T-helper 17 cell (primary cell): ENCODE measurements at regions not wholly inside any gene's neighbourhood (a gene's known extent, or its start where the extent isn't known, plus 50 kb on each side); places are given as distances from the start of the nearest gene placed in this dataset.

ENCODE experiments used
- ATAC-seq: fragments of 150-1000 bp; cut with Tn5 transposase; 2 replicates; pipeline ENCODE4 v1.10.0; 2021; ENCODE audit warnings: mild to moderate bottlenecking, moderate library complexity
- DNase-seq, 3 donors: peaks; one replicate each; pipeline versions ENCODE4 v3.0.0 to v3.0.0-alpha.2; 2020 to 2021
- H3K9me3 ChIP-seq: one replicate; pipeline ENCODE4 v1.7.0; 2013; ENCODE audit warnings: low read length, mild to moderate bottlenecking; ENCODE audit not compliant: control insufficient read depth, poor library complexity, severe bottlenecking
- H3K27ac Mint-ChIP-seq: one replicate; pipeline ENCODE4 v1.8.0; 2022; ENCODE audit warnings: mild to moderate bottlenecking, moderate library complexity, mixed read lengths
- H3K27me3 Mint-ChIP-seq: one replicate; pipeline ENCODE4 v1.8.0; 2022; ENCODE audit warnings: mixed read lengths
- H3K36me3 Mint-ChIP-seq: one replicate; pipeline ENCODE4 v1.8.0; 2022; ENCODE audit warnings: low read depth, mixed read lengths
- H3K4me1 Mint-ChIP-seq: one replicate; pipeline ENCODE4 v1.8.0; 2022; ENCODE audit warnings: mild to moderate bottlenecking, mixed read lengths
- H3K4me3 Mint-ChIP-seq: one replicate; pipeline ENCODE4 v1.8.0; 2022; ENCODE audit warnings: mild to moderate bottlenecking, moderate library complexity, mixed read lengths

DNA sequence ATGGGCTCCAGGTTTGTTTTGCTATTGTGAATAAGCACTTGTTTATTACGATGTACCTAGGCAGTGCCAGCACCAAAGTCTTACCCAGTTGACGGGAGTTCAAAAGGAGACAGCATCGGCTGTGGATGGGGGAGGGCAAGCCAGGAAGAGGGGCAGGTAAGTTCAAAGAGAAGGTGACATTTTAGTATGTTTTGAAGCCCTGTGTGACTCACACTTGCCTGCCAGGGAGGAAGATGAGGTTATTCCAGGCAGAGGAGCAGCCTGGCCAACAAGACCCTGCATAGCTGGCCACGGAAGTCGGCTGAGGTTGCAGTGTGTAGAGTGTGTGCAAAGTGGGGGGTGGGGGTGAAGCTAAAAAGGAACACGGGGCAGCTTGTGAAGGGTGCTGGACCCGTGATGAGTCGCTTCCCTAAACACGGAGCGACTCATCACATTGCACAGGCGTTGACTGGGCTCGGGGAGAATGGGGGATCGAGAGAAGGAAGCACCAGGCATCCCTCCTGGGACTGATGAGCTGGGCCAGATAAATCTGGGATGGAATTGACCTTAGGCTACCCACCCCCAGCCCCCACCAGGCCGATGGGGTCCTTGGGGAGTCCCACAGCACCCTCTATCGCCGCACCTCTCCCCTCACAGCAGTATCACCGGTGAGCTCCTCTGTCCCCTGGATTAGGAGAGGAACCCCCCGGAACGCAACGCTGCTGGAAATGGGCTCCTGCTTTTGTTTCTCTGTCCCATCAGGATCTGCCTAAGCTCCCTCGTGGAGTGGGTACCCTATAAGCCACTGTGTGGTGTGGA is 97.9 kb upstream of the IKZF1 start:
- ATAC-seq (peak; percentile 71), DNase-seq (peak in 2 of 3 donors; percentile 20 to 55)
- Mint-ChIP-seq H3K4me3 (peak overlapping the region; percentile 89), H3K4me1 (peaks cover 65% of the 10 kb centered on the region), H3K27me3 (peaks cover 6% of the 10 kb centered on the region), H3K36me3 (no peaks in the 10 kb centered on the region), H3K27ac (peak overlapping the region; percentile 96)
- H3K9me3 ChIP-seq = no peaks in the 10 kb centered on the region

DNA sequence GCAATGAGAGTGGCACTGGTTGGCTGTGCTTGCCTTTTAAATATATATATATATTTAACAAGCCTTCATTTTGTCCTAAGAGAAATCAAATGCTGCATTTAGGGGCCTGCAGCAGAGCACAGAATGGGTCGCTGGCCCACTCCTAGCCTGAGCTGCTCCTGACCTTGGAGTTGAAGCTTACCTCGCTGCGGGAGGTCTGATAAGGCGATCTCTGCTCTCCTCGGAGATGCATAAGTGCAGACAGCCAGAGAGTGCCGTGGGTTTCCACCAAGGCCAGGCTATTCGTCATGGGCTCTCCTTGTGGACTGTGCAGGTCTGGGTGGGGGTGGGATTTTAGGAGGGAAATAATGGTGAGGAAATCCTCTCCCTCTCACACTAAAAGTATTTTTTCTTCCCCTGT is 99.5 kb upstream of the IKZF1 start:
- Mint-ChIP-seq H3K4me3 (no peak overlapping the region), H3K27ac (peak overlapping the region; percentile 96), H3K36me3 (peaks cover 2% of the 10 kb centered on the region), H3K27me3 (peaks cover 14% of the 10 kb centered on the region), H3K4me1 (peaks cover 52% of the 10 kb centered on the region)
- DNase-seq (no peak), ATAC-seq (peak; percentile 7)
- H3K9me3 ChIP-seq = no peaks in the 10 kb centered on the region

DNA sequence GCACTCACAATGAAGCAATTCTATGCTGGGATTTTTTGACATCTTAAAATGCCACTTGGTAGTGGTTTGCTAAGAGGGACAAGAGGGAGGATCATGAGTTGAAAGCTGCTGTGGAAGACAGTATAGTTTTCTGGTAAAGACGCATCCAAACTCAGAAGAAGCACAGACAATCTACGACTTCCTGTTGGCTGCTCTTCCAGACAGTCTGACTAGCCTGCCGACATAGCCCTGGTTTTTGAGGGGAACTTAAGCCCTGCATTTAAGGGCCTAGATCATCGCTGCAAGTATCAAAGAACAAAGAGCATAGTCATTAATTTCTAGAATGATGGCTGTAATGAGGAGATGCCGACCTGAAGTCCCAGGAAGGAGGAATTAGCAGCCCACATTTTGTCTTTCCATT is 99.9 kb upstream of the IKZF1 start:
- H3K27me3 Mint-ChIP-seq = peaks cover 14% of the 10 kb centered on the region
- ATAC-seq = peak; percentile 49
- peak overlapping the region; percentile 96 for H3K27ac Mint-ChIP-seq
- peaks cover 2% of the 10 kb centered on the region for H3K36me3 Mint-ChIP-seq
- peak overlapping the region; percentile 43 for H3K4me3 Mint-ChIP-seq
- no peaks in the 10 kb centered on the region for H3K9me3 ChIP-seq
- H3K4me1 Mint-ChIP-seq = peaks cover 47% of the 10 kb centered on the region
- no peak for DNase-seq

DNA sequence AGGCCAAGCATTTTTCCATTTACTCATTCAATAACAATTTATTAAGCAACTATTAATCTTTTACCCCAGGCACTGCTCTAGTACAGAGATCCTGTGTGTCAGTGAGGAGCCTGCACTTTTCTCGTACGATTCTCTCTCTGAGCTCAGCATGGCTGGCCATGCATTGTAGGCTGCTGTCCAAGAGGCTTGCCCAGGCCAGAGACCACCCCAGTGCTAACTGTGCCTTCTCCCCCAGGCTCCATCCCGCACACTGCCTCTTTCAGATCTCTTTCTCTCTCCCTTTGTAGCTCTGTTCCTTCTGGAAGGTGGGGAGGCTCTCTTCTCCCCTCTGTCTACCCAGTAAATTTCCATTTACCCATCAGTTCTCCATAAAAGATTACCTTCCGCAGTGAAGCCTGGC is 101.0 kb upstream of the IKZF1 start:
- ATAC-seq (no peak), DNase-seq (no peak)
- Mint-ChIP-seq H3K36me3 (peaks cover 2% of the 10 kb centered on the region), H3K27me3 (peaks cover 25% of the 10 kb centered on the region), H3K4me3 (no peak overlapping the region), H3K4me1 (peaks cover 45% of the 10 kb centered on the region), H3K27ac (no peak overlapping the region)
- no peaks in the 10 kb centered on the region for H3K9me3 ChIP-seq

DNA sequence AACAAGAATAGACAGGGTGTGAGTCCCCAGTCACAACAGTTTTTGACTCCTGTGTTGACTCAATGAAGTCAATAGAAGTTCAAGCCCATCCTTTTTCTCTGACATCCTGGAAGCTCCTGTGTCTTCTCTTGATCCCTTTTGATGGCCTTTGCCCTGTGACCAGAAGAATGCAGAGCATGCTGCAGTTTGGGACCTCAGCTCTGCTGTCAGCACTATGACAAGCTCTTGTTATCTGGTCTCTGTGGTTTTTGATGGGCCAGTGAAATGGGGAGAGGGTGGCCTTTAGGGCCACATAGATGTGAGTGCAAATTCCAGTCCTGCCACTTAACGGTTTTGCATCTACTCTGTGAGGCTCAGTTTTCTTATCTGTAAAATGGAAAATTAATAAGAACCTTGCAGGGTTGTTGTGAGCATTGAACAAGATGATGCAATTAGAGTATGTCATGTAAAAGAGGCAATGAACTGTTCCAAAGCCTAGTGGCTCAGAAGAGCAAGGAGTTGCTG is 102.4 kb upstream of the IKZF1 start:
- Mint-ChIP-seq H3K36me3 (peaks cover 2% of the 10 kb centered on the region), H3K27ac (peak overlapping the region; percentile 57), H3K4me1 (peaks cover 38% of the 10 kb centered on the region), H3K27me3 (peaks cover 25% of the 10 kb centered on the region), H3K4me3 (no peak overlapping the region)
- ATAC-seq (no peak), DNase-seq (no peak)
- H3K9me3 ChIP-seq = no peaks in the 10 kb centered on the region

DNA sequence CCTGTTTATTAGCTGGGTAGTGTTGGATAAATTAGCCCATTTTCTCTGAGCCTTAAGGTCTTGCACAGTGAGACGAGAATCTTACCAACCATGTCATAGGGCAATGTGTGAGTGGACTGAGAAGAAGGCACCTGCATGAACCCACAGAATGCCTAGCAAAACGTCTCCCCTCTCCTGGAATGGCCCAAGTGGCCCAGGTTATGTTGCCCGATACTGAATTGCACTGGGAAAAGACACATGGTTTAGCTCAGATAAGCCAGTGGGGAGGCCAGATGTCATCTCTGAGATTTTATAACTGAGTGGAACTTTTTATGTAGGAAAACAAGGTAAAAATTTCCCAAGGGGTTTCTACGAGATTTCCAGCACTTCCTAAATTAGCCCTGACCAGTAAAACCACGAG is 104.7 kb upstream of the IKZF1 start:
- H3K4me1 Mint-ChIP-seq = peaks cover 26% of the 10 kb centered on the region
- peaks cover 37% of the 10 kb centered on the region for H3K27me3 Mint-ChIP-seq
- no peak overlapping the region for H3K4me3 Mint-ChIP-seq
- H3K9me3 ChIP-seq = no peaks in the 10 kb centered on the region
- ATAC-seq (no peak), DNase-seq (no peak)
- H3K36me3 Mint-ChIP-seq = peaks cover 2% of the 10 kb centered on the region
- H3K27ac Mint-ChIP-seq = peak overlapping the region; percentile 68

DNA sequence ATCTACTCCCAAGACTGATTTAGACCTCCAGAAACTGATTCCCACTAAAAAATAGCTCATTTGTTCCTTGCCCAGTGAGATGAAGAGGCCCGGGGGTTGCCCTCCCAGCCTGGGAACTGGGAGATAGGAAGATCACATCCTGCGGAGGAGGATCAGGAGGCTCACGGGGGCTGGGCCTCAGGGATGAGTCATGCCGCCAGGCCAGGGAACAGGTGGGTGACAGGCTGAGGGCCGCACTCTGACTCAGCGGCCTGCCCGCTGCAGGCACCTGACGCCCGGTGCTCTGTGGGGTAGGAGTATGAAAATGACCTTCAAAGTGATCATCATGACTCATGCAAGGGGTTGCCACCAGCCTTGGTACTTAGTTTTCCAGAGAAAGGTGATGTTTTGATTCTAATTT is 104.5 kb upstream of the ZPBP start:
- H3K9me3 ChIP-seq = no peaks in the 10 kb centered on the region
- H3K27me3 Mint-ChIP-seq = peaks cover 50% of the 10 kb centered on the region
- no peak overlapping the region for H3K4me3 Mint-ChIP-seq
- H3K36me3 Mint-ChIP-seq = peaks cover 2% of the 10 kb centered on the region
- peaks cover 15% of the 10 kb centered on the region for H3K4me1 Mint-ChIP-seq
- H3K27ac Mint-ChIP-seq = no peak overlapping the region
- peak in 1 of 3 donors; percentile 19 for DNase-seq
- peak; percentile 57 for ATAC-seq

DNA sequence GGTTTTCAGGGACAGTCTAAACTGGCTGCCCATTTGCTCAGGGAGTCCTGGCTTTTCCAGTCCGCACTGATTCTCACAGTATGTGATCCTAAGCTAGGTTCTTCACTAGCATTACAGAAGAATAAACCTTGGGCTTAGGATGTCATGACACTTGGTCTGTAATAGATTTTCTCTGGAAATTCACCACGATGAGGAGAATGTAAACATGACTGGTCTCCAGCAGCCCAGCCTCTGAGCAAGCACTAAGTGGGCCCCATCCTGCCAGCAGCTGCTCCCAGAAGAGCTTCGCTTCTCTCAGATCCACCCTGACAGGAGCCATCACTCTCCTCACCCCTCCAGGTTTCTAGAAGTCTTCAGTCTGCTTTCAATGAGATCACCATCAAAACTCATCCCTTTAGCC is 103.7 kb upstream of the ZPBP start:
- ATAC-seq (no peak), DNase-seq (no peak)
- Mint-ChIP-seq H3K36me3 (peaks cover 2% of the 10 kb centered on the region), H3K27me3 (peaks cover 45% of the 10 kb centered on the region), H3K4me1 (peaks cover 15% of the 10 kb centered on the region), H3K27ac (no peak overlapping the region), H3K4me3 (no peak overlapping the region)
- no peaks in the 10 kb centered on the region for H3K9me3 ChIP-seq

DNA sequence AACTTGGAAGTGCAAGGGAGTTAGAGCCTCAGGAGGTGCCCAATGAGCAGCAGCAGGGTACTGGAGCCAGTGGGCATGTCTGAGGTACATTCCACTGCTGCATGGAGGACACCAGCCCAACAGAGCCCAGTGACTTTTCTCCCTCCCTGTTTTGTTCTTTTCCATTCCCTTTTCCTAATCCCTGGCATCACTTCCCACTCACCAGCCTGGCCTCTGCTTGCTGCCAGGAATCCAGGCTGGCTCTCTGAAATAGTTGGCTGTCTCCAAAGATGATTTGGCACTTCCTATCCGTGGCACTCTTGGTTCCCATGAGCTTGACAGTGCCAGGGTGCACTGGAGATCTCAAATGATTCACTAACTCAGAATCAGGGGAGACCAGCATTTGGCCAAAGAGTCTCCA is 97.7 kb upstream of the ZPBP start:
- peaks cover 23% of the 10 kb centered on the region for H3K27me3 Mint-ChIP-seq
- no peak overlapping the region for H3K4me3 Mint-ChIP-seq
- no peak overlapping the region for H3K27ac Mint-ChIP-seq
- no peaks in the 10 kb centered on the region for H3K36me3 Mint-ChIP-seq
- peaks cover 8% of the 10 kb centered on the region for H3K4me1 Mint-ChIP-seq
- no peaks in the 10 kb centered on the region for H3K9me3 ChIP-seq
- DNase-seq (no peak), ATAC-seq (no peak)

DNA sequence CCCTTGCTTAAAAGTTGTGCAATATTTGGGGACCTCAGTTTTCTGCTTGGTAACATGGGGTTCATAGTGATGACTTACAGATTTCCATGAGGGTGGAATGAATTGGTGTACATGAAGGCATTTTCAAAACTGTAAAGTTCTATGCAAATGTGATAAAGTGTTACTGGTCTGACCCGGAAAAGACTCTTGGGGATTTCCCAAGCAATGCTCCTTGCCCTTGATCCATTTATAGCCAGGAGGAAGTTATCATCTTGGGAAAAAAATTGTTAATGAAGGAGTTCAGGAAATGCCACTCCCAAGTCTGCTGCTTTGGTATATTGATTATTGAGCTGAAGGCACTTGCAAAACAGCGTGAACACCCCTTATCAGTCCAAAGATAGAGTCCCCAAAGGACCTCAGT is 96.3 kb upstream of the ZPBP start:
- H3K27ac Mint-ChIP-seq = no peak overlapping the region
- no peaks in the 10 kb centered on the region for H3K36me3 Mint-ChIP-seq
- no peaks in the 10 kb centered on the region for H3K9me3 ChIP-seq
- H3K4me1 Mint-ChIP-seq = peaks cover 9% of the 10 kb centered on the region
- peaks cover 9% of the 10 kb centered on the region for H3K27me3 Mint-ChIP-seq
- no peak overlapping the region for H3K4me3 Mint-ChIP-seq
- DNase-seq (no peak), ATAC-seq (no peak)

DNA sequence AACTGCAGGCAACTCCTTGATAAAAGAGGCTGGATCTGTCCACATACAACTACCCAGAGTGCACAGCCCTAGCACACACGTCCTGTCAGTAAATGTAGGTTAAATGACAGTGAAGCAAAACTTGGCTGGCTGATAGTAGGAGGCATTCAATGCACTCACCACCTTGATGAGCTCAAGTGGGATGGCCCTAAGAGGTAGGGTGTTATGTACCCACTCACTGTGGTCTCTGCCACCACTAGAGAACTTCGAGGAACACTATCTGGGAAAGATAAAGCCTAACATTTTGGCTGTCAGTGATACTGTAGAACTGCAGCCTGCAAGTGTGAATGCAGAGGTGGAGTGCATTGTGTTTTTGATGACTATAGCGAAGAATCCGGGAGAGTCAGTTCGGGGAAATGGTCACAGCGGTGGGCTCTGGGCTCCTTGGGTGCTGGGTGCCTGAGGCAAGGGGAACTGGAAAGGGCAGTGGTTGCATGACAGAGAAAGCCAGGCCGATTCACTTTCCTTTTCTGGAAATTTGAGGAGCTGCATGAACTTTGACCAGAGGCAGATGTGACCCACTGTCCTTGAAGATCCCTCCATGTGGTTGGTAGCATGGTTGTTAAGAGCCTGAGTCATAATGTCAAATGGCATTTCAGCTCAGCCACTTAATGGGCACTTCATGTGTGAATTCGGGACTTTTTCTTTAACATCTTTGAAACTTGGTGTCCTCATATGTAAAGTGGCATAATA is 93.1 kb upstream of the ZPBP start:
- H3K4me1 Mint-ChIP-seq = peaks cover 13% of the 10 kb centered on the region

DNA sequence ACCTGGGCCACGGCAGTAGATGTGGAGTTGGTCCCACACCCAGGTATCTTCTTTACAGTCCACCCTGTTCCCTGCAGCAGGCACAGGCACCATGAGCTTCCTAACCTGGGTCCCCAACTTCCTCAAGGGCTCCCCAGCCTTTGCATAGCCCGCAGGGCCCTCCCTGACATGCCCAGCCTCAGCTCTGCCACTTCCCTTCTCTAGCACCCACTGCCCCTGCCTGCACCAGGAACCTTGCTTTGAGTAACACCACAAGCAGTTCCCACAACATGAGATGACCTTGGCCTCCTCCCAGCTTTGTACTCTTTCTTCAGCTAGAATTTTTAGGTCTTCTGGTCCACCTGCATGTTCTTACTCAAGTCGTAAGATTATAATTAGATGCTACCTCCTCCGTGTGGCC is 92.2 kb upstream of the ZPBP start:
- DNase-seq = no peak
- no peak for ATAC-seq
- no peak overlapping the region for H3K4me3 Mint-ChIP-seq

More for the DNA sequence above, 93.1 kb upstream of the ZPBP start:
- ATAC-seq (no peak), DNase-seq (no peak)
- H3K9me3 ChIP-seq = no peaks in the 10 kb centered on the region
- Mint-ChIP-seq H3K27me3 (no peaks in the 10 kb centered on the region), H3K4me3 (no peak overlapping the region), H3K36me3 (no peaks in the 10 kb centered on the region), H3K27ac (no peak overlapping the region)

DNA sequence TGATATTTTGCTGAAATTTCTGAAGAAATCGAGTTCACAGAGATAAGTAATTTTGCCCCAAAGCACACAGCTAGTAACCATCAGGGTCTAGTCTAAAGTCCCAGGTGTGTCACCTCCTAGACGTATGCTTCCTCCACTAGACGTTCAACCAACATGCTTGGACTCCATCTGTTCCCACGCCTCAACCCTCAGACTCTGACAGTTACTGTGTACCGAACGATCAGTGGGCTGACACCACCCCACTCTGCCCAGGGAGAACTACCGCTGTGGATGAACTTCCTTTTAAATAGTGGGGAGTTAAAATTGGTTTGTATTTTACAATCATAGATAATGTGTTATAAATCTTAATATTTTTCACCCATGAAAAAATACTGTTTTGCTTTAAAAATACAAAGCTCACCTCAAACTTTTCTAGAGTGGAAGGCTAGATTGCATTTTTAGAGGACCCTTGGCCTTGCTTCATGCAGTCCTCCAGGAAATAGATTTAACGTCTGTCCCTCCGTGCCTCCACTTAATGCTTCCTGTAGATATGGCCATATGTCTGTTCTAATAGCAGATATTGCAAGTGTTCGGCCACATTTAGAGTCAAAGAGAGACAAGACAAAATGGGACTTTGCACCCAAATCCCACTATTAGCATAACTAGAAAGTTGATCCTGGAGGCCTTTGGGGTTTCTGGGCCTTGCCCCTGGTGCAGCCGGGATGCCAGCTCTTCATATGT is 91.4 kb upstream of the ZPBP start:
- DNase-seq (no peak), ATAC-seq (no peak)
- H3K9me3 ChIP-seq = no peaks in the 10 kb centered on the region
- H3K4me1 Mint-ChIP-seq = peaks cover 14% of the 10 kb centered on the region
- H3K27ac Mint-ChIP-seq = peak overlapping the region; percentile 21
- no peaks in the 10 kb centered on the region for H3K36me3 Mint-ChIP-seq
- H3K4me3 Mint-ChIP-seq = no peak overlapping the region
- no peaks in the 10 kb centered on the region for H3K27me3 Mint-ChIP-seq

More for the DNA sequence above, 92.2 kb upstream of the ZPBP start:
- no peaks in the 10 kb centered on the region for H3K36me3 Mint-ChIP-seq
- no peaks in the 10 kb centered on the region for H3K27me3 Mint-ChIP-seq
- peaks cover 14% of the 10 kb centered on the region for H3K4me1 Mint-ChIP-seq
- no peak overlapping the region for H3K27ac Mint-ChIP-seq
- no peaks in the 10 kb centered on the region for H3K9me3 ChIP-seq
